ACC112 (cell line): ENCODE measurements at regions not wholly inside any gene's neighbourhood (a gene's known extent, or its start where the extent isn't known, plus 50 kb on each side); places are given as distances from the start of the nearest gene placed in this dataset.

ENCODE experiments used
- H2AFZ ChIP-seq: fragments of 200-600 bp; sonication (generic); one replicate; pipeline ENCODE4 v1.6.0; 2017; ENCODE audit warnings: antibody characterized with exemption, low read length; ENCODE audit not compliant: unreplicated experiment
- H3K27ac ChIP-seq: fragments of 200-600 bp; sonication (generic); 2 replicates; pipeline ENCODE4 v1.5.1; 2014; ENCODE audit warnings: low read depth, mild to moderate bottlenecking, antibody characterized with exemption, low read length, moderate library complexity
- H3K27me3 ChIP-seq: fragments of 200-600 bp; sonication (generic); 2 replicates; pipeline ENCODE4 v1.6.1; 2014; ENCODE audit warnings: mild to moderate bottlenecking, antibody characterized with exemption, low read length, moderate library complexity, mixed read lengths; ENCODE audit not compliant: insufficient read depth
- H3K36me3 ChIP-seq: fragments of 200-600 bp; sonication (generic); 2 replicates; pipeline ENCODE4 v1.6.1; 2016; ENCODE audit warnings: mild to moderate bottlenecking, antibody characterized with exemption, low read length, moderate library complexity, mixed read lengths; ENCODE audit not compliant: insufficient read depth
- H3K4me1 ChIP-seq: fragments of 200-600 bp; sonication (generic); one replicate; pipeline ENCODE4 v1.6.1; 2016; ENCODE audit warnings: low read length, mixed read lengths; ENCODE audit not compliant: insufficient read depth, unreplicated experiment, control insufficient read depth
- H3K4me3 ChIP-seq: fragments of 200-600 bp; sonication (generic); 2 replicates; pipeline ENCODE4 v1.5.1; 2014; ENCODE audit warnings: mild to moderate bottlenecking, low read depth, low read length
- H3K79me2 ChIP-seq: fragments of 200-600 bp; sonication (generic); one replicate; pipeline ENCODE4 v1.6.0; 2016; ENCODE audit warnings: low read length; ENCODE audit not compliant: control insufficient read depth, unreplicated experiment, insufficient read depth

DNA sequence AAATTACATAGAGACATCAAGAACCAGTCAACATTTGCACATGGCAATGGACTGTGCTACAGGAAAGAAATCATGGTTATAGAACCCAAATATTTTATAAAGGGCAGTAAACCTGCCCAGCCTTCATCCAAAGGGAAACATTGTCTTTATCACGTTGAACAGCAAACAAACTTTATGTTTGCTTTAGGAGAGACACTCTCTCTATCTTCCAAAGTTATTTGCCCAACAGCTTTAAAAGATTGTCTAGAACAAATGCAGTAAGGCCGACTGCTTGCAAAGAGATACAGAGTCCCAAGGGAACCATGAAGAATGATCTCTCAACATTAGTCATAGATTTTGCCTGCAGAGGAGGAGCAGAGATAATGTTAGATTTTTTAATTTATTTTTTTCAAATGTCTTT, 1323.5 kb upstream of the SLC10A2 start:
- Histone ChIP-seq H3K36me3 (no peaks in the 10 kb centered on the region), H3K27me3 (no peaks in the 10 kb centered on the region), H3K4me1 (peaks cover 2% of the 10 kb centered on the region), H3K27ac (no peak overlapping the region), H3K4me3 (no peak overlapping the region), H3K79me2 (no peaks in the 10 kb centered on the region), H2AFZ (no peak overlapping the region)

GRCh38 chr13:104387510-104387909, 1321.3 kb upstream of the SLC10A2 start:
- no peaks in the 10 kb centered on the region for H3K36me3 ChIP-seq
- H2AFZ ChIP-seq = no peak overlapping the region
- H3K79me2 ChIP-seq = no peaks in the 10 kb centered on the region
- H3K27me3 ChIP-seq = no peaks in the 10 kb centered on the region
- H3K4me3 ChIP-seq = no peak overlapping the region
- peaks cover 2% of the 10 kb centered on the region for H3K4me1 ChIP-seq
- no peak overlapping the region for H3K27ac ChIP-seq

DNA sequence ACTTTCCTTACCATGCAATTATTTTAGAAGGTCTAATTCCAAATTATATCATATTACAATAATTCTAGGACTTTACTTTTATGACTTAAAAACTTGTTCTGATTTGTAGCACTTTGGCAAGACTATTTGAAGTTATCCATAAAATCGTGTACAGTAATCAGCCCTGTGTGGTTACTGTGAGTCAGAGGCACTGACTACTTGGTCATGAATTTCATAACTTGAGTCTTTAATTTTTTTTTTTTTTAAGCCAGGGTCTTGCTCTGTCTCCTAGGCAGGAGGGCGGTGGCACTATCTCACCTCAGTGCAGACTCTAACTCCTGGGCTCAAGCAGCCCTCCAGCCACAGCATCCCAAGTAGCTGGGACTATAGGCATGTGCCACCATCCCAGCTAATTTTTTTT, 1319.2 kb upstream of the SLC10A2 start:
- Histone ChIP-seq H3K36me3 (no peaks in the 10 kb centered on the region), H3K4me3 (no peak overlapping the region), H3K4me1 (peaks cover 2% of the 10 kb centered on the region), H3K79me2 (no peaks in the 10 kb centered on the region), H2AFZ (no peak overlapping the region), H3K27me3 (no peaks in the 10 kb centered on the region), H3K27ac (no peak overlapping the region)

- H2AFZ ChIP-seq = no peak overlapping the region
- H3K36me3 ChIP-seq = no peaks in the 10 kb centered on the region
- no peaks in the 10 kb centered on the region for H3K79me2 ChIP-seq
Observed at GRCh38 chr13:104382951-104383350, 1316.7 kb upstream of the SLC10A2 start.

GRCh38 chr13:104376588-104376987, 1310.4 kb upstream of the SLC10A2 start:
- Histone ChIP-seq H2AFZ (no peak overlapping the region), H3K4me1 (no peaks in the 10 kb centered on the region), H3K27me3 (no peaks in the 10 kb centered on the region), H3K27ac (no peak overlapping the region), H3K79me2 (no peaks in the 10 kb centered on the region), H3K4me3 (no peak overlapping the region), H3K36me3 (no peaks in the 10 kb centered on the region)

More at GRCh38 chr13:104382951-104383350, 1316.7 kb upstream of the SLC10A2 start:
- Histone ChIP-seq H3K27ac (no peak overlapping the region), H3K27me3 (no peaks in the 10 kb centered on the region), H3K4me1 (peaks cover 2% of the 10 kb centered on the region), H3K4me3 (no peak overlapping the region)

DNA sequence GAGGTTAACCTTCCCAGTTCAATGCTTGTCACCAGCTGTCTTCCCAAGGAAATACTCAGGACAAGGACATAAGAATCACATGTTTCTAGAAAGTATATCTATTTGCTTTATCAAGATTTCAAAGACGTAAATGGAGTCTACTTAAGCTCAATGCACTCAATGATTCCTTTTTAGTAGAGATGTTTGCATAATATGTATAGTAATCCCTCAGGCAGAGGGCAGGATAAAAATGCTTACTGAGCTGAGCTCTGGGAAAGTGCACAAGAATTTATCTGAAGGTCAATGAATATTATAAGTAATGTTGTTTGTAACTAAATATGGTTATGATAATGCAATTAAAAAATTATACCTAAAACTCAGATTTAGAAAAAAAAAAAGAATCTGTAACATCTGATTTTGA, 1309.4 kb upstream of the SLC10A2 start:
- no peaks in the 10 kb centered on the region for H3K27me3 ChIP-seq
- H3K4me1 ChIP-seq = no peaks in the 10 kb centered on the region
- H3K36me3 ChIP-seq = no peaks in the 10 kb centered on the region
- H3K79me2 ChIP-seq = no peaks in the 10 kb centered on the region
- H3K4me3 ChIP-seq = no peak overlapping the region
- no peak overlapping the region for H2AFZ ChIP-seq
- H3K27ac ChIP-seq = no peak overlapping the region

GRCh38 chr13:104372095-104372655, 1306.0 kb upstream of the SLC10A2 start:
- no peak overlapping the region for H3K27ac ChIP-seq
- no peaks in the 10 kb centered on the region for H3K27me3 ChIP-seq
- H3K4me1 ChIP-seq = no peaks in the 10 kb centered on the region
- no peak overlapping the region for H3K4me3 ChIP-seq
- no peaks in the 10 kb centered on the region for H3K79me2 ChIP-seq
- H3K36me3 ChIP-seq = no peaks in the 10 kb centered on the region
- no peak overlapping the region for H2AFZ ChIP-seq

GRCh38 chr13:104365430-104365829, 1299.2 kb upstream of the SLC10A2 start:
- H3K36me3 ChIP-seq = no peaks in the 10 kb centered on the region
- no peaks in the 10 kb centered on the region for H3K4me1 ChIP-seq
- no peak overlapping the region for H3K4me3 ChIP-seq
- H3K27ac ChIP-seq = no peak overlapping the region
- no peaks in the 10 kb centered on the region for H3K79me2 ChIP-seq
- no peaks in the 10 kb centered on the region for H3K27me3 ChIP-seq
- H2AFZ ChIP-seq = no peak overlapping the region

- no peaks in the 10 kb centered on the region for H3K79me2 ChIP-seq
- no peak overlapping the region for H3K27ac ChIP-seq
- no peaks in the 10 kb centered on the region for H3K27me3 ChIP-seq
- H3K36me3 ChIP-seq = no peaks in the 10 kb centered on the region
- no peak overlapping the region for H2AFZ ChIP-seq
- no peaks in the 10 kb centered on the region for H3K4me1 ChIP-seq
- no peak overlapping the region for H3K4me3 ChIP-seq
Observed at GRCh38 chr13:104357672-104358354, 1291.6 kb upstream of the SLC10A2 start.

- no peaks in the 10 kb centered on the region for H3K4me1 ChIP-seq
- H3K79me2 ChIP-seq = no peaks in the 10 kb centered on the region
- H2AFZ ChIP-seq = peak overlapping the region; percentile 78
- H3K27ac ChIP-seq = no peak overlapping the region
- H3K36me3 ChIP-seq = no peaks in the 10 kb centered on the region
- H3K27me3 ChIP-seq = no peaks in the 10 kb centered on the region
- no peak overlapping the region for H3K4me3 ChIP-seq
Observed at GRCh38 chr13:104357174-104357573, 1291.0 kb upstream of the SLC10A2 start.

DNA sequence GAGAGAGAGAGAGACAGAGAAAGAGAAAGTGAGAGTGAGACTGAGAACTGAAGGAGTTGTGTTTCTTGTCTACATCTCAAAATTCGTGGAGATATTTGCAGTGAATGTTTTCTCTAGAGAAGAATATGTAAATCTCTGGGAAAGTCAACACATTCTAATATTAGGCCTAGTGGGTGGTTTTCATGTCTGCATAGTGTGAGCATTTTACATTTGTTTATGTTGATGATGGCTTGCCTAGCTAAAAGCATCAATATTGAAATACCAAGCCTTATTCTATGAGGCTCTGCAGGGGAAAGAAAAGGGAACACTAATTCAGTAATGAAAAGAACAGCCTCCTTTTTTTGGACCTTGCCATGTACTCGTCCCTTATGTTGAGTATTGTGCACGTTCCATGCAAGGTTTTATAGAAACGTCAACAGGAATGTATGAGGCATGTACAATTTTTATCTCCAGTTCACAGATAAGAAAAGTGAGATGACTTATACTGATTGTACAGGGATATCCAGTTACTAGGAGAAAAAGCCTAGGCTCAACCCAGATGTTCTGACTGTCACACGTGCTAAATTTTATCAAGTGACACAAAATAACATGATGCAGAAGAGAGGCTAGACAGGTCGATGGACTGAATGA, 1288.9 kb upstream of the SLC10A2 start:
- H3K36me3 ChIP-seq = no peaks in the 10 kb centered on the region
- no peak overlapping the region for H2AFZ ChIP-seq
- no peak overlapping the region for H3K4me3 ChIP-seq
- no peaks in the 10 kb centered on the region for H3K27me3 ChIP-seq
- H3K79me2 ChIP-seq = no peaks in the 10 kb centered on the region
- H3K27ac ChIP-seq = no peak overlapping the region
- no peaks in the 10 kb centered on the region for H3K4me1 ChIP-seq
